Hippocampal formation (tissue), 2 donors: ENCODE measurements at regions not wholly inside any gene's neighbourhood (a gene's known extent, or its start where the extent isn't known, plus 50 kb on each side); places are given as distances from the start of the nearest gene placed in this dataset.
A peak's percentile ranks its signal among the peaks of the same experiment; 100 is the strongest.
"Not testable (repeated sequence)": the region's sequence is repeated elsewhere in the genome, so short reads cannot be mapped to it uniquely, and the experiment has no call there.

ENCODE experiments used
- DNase-seq, 2 donors: peaks; one replicate each; lab custom pipeline; 2025; lab: John Stamatoyannopoulos, UW

DNA sequence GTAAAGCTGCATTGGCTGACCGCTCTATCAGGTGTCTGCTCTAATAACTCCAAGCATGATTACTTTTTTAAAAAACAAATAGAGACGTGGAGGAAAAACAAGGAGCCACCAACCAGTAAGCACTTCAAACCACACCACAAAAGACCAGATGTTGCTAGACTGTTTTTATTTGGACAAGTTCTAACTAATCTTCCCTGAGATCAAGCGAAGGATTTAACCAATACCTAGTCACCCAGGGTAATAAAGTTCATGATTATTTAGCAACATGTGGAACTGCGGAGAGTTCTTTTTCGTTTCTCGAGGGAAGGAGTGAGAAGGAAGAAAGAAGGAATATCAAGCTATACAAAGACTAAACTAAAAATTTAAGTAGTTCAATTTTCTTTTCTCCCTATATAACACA lies 288.1 kb downstream of the DUSP6 start:
- no peak for DNase-seq

DNA sequence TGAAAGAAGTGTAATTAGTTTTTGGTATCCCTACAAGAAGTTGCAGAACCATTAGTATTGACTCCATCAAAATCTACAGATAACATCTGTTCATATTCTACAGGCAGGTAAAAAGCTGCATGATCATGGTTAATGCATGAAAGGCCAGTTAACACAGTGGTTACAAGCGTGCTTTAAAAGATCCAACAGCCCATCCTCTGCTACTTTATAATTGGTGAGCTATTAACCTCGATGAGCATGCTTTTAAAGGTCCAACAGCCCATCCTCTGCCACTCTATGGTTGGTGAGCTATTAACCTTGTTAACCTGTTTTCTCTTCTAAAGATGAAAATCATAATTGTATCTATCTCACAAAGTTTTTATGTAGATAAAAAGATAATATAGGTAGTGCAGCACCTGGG lies 289.3 kb downstream of the DUSP6 start:
- DNase-seq, result no peak

DNA sequence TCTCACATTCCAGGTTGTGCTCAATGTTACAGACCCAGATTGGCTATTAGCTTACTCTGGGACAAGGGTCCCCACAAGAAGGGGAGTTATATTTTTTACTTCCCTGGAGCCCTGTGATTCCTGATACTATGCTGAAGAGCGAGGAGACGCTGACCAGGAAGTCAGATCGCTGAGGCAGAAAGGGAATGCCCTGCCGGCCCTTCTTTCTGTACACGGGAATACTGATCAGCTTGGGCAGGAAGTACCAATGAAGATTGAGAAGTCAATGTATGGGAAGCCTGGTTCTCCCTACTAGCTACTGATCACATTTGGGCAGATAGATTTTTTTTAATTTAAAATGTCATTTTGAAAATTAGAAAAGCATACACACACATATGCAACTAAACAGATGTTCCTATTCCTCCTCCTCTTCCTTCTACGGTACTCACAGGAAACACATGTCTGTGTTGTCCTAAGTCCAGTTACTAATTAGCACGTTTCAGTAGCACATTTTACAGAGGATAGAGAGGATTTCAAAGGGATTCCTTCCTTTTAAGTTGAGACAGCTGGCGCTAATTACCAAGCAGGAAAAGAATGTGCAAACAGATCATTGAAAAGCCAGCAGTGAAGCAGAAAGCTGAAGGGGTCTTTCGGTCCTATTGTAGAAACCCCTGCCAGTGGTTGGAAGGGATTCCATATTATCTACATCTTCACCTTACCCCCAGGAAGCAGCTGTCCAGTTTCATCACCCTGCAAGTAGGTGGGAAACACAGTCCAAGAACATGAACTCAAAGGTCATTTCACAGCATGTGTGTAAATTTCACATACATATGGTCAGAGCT lies 292.4 kb downstream of the DUSP6 start:
- DNase-seq, result no peak

DNA sequence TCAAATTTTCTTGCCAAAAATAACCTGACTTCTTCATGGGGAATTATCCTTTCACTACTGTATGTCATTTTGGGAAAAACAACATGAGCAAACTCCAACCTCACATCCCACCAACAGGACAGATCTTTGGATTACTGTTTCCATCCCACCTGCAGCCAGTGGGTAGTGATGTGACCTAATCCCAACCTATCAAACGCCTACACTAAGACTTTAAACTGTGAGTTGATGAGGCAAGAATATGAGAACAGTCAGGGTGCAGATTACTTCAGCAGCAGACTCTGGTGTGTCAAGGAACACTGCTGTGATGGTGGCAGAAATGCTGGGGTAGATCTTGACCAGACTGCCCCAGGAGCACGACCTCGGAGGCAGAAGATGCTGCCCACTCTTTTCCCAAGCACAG lies 293.2 kb downstream of the DUSP6 start:
- no peak for DNase-seq

DNA sequence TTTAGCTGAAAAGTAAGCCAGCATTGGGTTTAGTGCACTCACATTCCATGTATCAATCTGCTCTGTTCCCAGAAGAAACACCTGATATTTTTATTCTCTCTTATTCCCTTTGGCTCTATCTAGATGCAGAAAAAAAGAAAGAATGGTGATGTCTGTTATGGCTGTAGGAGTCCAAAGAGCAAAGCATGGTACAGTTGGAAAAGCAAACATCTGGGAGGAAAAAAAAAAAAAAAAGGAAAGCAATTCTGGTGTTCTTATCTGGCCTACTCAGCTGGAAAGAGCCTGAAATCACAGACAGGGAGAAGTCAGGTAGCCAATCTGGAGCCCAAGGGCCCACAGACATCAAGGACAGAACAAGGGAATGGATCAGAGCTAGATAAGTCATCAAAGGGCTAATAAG lies 293.9 kb downstream of the DUSP6 start:
- DNase-seq, result no peak

DNA sequence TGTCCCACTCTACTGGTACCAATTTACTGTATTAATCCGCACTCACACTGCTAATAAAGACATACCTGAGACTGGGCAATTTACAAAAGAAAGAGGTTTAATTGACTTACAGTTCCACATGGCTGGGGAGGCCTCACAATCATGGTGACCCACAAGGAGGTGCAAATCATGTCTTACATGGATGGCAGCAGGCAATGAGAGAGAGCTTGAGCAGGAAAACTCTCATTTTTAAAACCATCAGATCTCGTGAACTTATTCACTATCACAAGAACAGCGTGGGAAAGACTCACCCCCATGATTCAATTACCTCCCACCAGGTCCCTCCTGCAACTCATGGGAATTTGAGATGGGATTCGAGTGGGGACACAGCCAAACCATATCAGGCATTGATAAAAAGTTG lies 298.5 kb downstream of the DUSP6 start:
- not testable (repeated sequence) for DNase-seq

DNA sequence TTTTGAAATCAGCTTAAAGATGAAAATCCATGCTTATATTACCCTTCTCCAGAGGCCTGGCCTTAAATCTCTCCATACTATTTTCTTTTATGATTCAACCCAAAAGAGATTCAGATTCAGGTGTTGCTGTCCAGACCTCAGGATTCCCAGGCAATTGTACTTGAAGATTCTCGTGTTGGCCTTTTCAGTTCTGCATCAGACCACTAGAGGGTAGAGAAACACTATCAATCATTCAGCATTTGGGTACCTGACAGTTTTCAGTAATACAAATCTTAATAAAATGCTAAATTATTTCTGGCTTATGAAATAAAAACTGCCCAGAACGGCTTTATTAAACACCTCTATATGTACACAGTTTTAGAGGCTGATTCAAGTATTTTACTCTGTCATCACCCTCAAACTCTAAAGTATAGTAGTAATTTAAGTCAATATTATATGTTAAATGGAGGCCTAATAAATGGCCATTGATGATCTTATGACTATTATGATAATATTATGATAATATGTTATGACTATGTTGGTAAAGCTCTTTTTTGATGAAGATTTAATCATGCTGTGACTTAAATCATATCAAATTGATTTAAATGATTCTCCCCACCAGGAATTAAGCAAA lies 301.1 kb downstream of the DUSP6 start:
- DNase-seq, result peak in 1 of 2 donors; percentile 66

DNA sequence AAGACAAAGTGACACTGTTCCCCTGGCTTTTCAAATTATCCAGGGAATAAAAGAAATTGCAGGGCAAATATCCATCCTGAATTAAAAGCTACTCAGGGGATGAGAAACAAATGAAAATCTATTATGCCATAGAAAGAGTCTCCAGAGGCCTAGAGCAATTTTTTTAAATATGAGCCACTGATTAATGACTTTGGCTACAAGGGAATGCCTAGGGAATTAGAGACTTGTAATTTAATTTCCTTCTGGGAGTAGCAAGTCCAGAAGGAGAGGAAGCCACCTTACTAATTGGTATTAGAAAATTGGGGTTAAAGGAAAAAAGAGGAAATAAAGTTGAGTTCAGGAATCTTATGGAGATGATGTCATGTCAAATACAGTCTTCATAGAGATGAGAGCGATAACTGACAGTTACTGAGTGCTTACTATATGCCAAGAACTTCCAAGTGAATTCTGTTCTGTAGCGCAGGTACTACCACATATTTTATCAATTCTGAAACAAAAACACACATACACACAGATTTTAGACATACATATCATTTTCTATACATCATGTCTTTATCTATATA lies 304.4 kb downstream of the DUSP6 start:
- no peak for DNase-seq

DNA sequence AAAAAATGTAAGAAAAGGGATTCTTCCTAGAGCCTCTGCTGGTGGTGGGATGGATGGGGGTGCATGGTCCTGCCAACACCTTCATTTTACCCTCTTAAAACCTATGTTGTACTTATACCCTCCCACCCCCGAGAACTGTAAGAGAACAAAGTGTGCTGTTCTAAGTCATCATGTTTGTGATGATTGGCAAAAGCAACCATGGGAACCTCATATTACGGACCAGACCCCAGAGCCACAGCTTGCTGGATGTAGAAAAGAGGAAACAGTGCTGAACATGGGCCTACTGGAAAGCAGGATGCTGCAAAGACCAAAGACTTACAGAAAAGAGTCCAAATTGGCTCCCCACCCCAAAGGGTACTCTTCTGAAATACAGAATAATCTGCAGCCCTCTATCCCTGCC lies 311.2 kb downstream of the DUSP6 start:
- DNase-seq, result no peak

DNA sequence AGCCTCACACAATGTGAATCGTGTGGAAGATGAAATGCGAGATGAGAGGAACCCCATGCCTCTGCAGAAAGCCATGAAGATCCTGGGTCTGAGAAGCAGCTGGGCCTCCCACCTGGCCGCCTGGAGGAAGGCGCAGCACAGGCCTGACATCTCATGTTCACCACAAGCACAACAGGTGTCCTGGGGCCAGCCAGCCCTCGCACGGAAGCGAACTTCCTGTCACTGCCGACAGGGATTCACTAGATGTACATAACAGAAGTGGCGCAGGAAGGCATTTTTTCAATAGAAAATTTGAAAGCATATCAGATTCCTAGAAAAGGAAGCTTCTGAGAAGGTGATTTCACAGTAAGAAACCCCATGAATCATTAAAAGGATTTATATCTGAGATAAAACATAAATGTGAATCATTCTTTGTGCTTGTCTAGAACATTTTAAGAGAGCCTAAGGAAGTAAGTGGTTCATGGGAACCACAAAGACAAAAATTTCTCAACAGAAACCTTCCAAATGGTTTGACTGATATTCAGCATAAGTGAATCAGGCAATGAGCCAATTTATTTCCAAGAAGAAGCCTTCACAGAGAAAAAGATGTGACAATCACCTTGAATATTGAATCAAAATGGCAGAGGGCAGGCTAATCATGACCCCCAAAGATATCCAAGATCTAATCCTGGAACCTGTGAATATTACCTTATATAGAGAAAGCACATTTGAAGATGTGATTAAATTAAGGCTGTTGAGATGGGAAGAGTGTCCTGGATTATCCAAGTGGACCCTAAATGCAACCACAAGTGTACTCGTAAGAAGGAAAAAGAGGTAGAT lies 311.9 kb downstream of the DUSP6 start:
- DNase-seq, result no peak

DNA sequence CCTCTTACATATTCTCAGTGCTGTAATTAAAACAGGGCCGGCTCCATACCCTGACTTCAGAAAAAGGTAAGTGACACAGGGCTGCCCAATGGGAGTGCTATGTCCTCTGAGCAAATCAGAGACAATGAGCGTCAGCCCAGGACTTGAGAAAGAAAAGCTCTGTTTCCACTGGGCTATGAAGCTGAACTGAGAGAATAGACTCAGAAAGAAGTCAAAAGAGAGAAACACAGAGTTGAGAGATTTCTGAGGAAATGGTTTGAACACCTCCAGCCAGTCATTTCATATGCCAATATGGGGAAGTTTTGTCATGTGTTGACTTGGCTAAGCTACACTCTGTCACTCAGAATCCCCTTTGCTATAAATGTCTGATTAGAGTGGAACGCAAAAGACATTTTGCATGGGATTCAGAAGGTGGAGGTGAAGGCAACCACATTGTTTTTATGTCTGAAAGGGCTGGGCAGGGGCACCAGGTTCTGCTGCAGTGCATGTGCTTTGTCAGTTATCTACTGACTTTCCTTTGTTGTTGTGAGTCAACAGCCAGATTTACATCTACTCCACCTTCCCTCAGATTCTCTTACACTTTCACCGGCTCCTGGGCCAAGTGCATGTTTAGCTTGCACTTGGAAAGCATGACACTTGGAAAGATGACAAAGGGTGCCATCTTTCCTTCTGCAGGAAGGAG lies 313.3 kb downstream of the DUSP6 start:
- DNase-seq, result no peak

DNA sequence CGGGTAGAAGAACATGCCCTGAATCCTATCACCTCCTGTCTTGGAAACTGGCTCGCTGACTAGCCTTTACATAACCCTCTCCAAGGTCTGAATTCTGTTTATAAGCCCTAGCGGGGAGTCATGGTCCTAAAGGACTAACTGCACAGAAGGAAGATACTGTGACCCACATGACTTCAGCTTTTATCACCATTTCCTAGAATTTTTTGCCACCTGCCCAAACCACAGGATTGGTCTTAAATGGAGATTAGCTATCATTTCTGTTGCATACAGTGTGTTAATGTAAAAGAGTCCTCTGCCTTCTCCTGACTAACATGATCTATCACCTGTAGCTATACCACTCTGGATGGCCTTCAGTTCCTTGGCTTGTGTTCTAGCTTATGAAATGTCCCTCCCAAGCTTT lies 319.2 kb downstream of the DUSP6 start:
- DNase-seq, result no peak

DNA sequence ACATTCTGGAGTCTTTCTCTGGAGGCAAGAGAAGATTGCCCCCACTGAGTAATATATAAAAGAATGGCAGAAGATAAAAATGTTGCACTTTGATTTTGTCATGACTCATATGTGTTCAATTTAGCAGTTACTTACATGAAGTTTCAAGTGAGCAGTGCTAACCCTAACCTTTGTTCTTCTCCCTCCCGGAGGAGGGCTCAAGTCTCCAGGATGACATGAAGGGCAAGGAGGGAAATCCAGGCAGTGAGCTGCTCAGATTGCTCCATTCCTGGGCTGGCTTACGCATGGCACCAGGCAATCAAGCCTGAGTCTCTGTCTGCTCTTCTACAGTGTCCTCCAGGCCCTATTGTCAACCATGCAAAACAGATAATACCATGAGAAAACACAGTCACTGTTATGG lies 322.3 kb downstream of the DUSP6 start:
- no peak for DNase-seq

DNA sequence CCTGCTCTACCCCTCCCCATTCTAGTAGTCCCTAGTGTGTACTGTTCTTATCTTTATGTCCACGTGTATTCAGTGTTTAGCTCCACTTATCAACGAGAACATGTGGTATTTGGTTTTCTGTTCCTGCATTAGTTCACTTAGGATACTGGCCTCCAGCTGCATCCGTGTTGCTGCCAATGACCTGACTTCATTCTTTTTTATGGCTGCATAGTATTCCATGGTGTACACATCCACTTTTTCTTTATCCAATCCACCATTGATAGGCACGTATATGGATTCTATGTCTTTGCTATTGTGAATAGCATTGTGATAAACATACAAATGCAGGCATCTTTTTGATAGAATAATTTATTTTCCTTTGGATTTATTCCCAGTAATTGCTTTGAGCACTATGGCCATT lies 327.7 kb downstream of the DUSP6 start:
- no peak for DNase-seq

DNA sequence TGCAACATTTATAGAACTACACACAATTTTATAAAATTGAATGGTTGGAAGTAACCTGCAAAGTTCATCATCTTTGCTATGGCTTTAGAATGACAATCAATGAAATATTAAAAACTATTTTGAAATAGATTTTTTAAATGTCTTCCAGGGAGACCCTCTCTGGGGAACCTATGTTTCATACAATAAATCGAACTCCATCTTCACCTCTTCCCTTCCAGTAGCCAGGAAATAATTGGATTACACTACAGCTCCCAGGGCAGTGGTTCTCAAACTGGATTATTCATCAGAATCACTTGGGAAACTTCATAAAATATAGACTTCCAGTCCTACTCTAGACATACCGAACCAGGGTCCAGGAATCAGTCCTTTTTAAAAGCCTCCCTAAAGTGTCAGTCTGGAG lies 328.4 kb downstream of the DUSP6 start:
- no peak for DNase-seq

DNA sequence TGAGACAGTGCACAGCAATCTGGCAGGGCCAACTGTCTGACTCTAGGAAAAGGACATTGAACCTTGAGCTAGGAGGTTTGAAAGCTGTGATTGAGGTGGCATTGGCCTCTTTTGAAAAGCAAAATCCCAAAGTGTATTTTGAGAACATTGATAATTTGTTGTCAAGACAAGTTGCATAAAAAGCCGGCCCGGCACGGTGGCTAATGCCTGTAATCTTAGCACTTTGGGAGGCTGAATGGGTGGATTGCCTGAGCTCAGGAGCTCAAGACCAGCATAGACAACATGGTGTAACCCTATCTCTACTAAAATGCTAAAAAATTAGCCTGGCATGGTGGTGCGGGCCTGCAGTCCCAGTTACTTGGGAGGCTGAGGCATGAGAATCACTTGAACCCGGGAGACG lies 331.6 kb downstream of the DUSP6 start:
- no peak for DNase-seq

DNA sequence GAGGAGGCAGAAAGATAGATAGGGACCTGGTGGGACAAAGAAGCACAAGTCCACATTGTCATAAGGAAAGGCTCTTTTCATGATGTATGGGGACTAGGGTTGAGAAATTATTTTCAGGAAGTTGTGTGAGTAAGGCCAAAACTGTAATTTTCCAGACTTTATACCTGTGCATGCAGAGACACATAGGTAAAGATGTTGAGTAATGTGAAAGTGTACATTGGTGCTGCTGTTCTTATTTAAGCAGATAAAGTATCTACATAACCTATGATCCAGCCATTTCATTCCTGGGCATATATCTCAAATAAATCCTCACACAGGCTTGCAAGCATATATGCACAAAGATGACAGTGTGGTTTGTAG lies 332.2 kb downstream of the DUSP6 start:
- DNase-seq, result no peak

DNA sequence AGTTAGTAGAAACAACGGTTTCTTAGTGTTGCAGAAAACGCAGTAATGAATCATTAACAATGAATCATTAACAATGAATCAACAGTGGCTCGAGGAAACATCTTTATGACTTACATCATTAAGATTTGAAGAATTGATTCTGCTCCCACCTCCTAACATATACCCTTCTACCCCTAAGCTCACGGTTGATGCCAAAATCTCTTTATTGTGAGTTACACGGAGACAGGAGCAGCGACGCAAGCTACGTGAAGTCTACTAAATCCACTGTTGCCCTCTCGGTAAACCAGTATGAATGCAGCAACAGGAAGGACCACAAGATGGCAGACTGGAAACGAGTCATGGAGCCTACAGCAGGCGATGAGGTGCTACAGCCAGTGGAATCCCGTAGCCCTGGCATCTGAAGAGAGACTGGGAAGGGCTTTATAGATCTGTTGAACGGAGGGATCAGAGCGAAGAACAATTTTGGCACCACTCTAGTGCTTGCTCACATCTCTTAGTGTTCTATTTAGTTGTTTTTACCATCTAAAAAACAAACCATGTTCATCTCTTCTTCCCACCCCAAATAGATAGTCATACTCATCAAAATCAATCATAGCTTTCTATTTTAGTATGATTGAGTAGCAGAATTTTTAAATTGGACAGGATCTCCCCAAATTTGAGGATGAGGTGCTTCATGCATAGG lies 332.7 kb downstream of the DUSP6 start:
- peak; percentile 73 to 84 for DNase-seq

DNA sequence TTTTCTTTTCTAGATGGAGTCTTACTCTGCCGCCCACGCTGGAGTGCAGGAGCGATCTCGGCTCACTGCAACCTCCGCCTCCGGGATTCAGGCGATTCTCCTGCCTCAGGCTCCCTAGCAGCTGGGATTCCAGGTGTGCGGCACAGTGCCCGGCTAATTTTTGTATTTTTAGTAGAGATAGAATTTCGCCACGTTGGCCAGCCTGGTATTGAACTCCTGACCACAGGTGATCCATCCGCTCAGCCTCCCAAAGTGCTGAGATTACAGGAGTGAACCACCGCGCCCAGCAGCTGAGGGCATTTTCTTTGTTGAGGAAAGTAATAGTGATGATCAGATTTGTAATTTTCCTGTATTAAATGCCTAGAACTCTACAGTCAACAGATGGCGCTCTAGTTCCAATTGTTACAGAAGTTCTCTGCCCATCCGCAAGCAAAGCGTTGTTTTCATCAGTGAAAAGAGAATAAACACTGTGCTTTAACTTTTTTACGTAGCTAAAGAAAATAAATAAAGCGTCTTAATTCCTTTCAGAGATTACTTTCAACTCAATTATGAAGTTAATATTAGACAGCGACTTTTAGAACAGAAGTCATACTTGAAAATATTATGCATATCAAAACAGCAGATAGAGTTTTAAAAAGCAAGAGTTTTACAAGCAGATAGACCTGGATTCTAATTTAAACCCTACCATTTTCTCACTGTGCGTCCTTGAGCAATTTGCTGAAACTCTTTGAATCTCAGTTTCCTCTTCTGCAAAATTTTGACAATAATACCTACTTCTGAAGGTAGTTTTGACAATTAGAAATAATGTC lies 335.1 kb downstream of the DUSP6 start:
- peak; percentile 1 to 66 for DNase-seq

DNA sequence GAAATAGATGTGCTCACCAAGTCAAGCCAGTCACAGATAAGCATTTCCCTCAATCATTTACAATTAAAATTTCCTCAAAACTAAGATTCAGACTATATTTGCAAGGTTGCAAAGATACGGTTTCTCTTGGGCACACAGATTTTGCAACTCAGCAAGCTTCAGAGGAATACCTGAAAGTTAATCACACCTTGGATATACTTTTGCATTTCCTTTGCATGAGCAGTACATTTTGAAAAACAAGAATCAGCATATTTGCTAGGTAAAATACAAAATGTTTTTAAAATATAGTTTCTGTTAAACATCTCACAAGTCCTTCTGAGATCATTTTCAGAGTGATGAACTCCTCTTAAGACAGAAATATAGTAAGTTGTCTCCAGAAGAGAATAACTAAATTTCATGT lies 336.9 kb downstream of the DUSP6 start:
- DNase-seq, result no peak

DNA sequence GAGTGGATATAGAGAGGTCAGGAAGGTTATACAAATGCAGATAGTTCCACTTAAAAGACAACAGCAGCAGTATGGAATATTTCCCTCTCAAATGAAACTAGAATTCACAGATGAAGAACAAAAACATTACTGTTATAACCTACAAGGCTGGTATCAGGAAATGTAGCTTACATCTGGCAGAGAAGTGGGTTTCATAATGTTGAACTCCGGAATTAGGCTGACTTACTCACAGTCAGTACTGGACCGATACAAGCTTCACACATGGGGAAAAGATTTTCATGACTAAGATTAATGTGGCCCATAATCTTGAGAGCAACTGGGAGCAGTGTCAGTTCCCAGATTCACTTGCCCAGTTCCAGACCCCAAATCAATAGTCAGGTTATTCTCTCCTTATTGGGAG lies 353.9 kb downstream of the DUSP6 start:
- DNase-seq, result no peak
